ENCODE measurements at regions not wholly inside any gene's neighbourhood (a gene's known extent, or its start where the extent isn't known, plus 50 kb on each side); places are given as distances from the start of the nearest gene placed in this dataset.

GRCh38 chr5:171518916-171519315 is 99.5 kb downstream of the FGF18 start:
- TF ChIP-seq POLR2A (IDR thresholded peaks at IDR 0.05), result no peak
- TF ChIP-seq, protein P1, sequence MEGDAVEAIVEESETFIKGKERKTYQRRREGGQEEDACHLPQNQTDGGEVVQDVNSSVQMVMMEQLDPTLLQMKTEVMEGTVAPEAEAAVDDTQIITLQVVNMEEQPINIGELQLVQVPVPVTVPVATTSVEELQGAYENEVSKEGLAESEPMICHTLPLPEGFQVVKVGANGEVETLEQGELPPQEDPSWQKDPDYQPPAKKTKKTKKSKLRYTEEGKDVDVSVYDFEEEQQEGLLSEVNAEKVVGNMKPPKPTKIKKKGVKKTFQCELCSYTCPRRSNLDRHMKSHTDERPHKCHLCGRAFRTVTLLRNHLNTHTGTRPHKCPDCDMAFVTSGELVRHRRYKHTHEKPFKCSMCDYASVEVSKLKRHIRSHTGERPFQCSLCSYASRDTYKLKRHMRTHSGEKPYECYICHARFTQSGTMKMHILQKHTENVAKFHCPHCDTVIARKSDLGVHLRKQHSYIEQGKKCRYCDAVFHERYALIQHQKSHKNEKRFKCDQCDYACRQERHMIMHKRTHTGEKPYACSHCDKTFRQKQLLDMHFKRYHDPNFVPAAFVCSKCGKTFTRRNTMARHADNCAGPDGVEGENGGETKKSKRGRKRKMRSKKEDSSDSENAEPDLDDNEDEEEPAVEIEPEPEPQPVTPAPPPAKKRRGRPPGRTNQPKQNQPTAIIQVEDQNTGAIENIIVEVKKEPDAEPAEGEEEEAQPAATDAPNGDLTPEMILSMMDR (IDR thresholded peaks at IDR 0.05), result no peak
- no peak for TF ChIP-seq POLR2AphosphoS5 (IDR thresholded peaks at IDR 0.05)

All from suprapubic skin (tissue), 4 donors.